ENCODE measurements at regions not wholly inside any gene's neighbourhood (a gene's known extent, or its start where the extent isn't known, plus 50 kb on each side); places are given as distances from the start of the nearest gene placed in this dataset.

DNA sequence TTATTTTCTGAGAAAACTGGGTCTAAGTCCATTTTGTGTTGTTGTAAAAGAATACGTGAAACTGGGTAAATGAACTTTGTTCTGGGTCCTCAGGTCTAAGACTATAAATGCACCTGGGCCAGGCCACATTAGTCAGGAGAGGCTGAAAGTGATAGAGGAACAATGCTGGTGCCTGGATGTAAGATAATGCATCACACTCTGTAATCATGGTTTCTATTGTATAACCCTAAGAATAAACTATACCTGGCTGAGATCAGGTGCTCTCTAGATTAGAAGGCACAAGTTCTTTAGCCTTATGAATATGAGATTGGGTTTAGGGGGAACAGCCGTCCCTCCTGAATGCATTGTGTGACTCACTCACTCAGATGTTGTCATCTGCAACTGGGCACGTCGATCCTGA is 675.5 kb downstream of the HTR1A start:
- TF ChIP-seq POLR2AphosphoS5 (IDR thresholded peaks at IDR 0.05; ENCODE audit: borderline replicate concordance, low read depth, low read length) (no peak), EZH2 (IDR thresholded peaks at IDR 0.05) (no peak)

Data from SK-N-MC (cell line).